Progenitor cell of endocrine pancreas (in vitro differentiated cells): ENCODE measurements at regions not wholly inside any gene's neighbourhood (a gene's known extent, or its start where the extent isn't known, plus 50 kb on each side); places are given as distances from the start of the nearest gene placed in this dataset.

Source experiments
- DNase-seq: peaks from one replicate; pipeline ENCODE4 v3.0.0; 2021; ENCODE audit warnings: low spot score; ENCODE audit not compliant: unreplicated experiment
- H3K27ac Mint-ChIP-seq: 2 replicates; pipeline ENCODE4 v1.8.0; 2021; ENCODE audit warnings: mild to moderate bottlenecking, moderate library complexity, mixed read lengths
- H3K27me3 Mint-ChIP-seq: 2 replicates; pipeline ENCODE4 v1.8.0; 2021; ENCODE audit warnings: mixed read lengths
- H3K36me3 Mint-ChIP-seq: 2 replicates; pipeline ENCODE4 v1.8.0; 2022; ENCODE audit warnings: mixed read lengths; ENCODE audit not compliant: insufficient read depth
- H3K4me1 Mint-ChIP-seq: 2 replicates; pipeline ENCODE4 v1.8.0; 2021; ENCODE audit warnings: low read depth, mixed read lengths
- H3K4me3 Mint-ChIP-seq: 2 replicates; pipeline ENCODE4 v1.8.0; 2021; ENCODE audit warnings: low read depth, mild to moderate bottlenecking, moderate library complexity, mixed read lengths
- H3K9me3 Mint-ChIP-seq: 2 replicates; pipeline ENCODE4 v1.8.0; 2021; ENCODE audit warnings: low read depth, mixed read lengths
- CTCF ChIP-seq: fragments of 200-600 bp; sonication (generic); IDR thresholded peaks from one replicate; pipeline ENCODE4 v1.5.0; 2021; ENCODE audit warnings: antibody characterized with exemption, mild to moderate bottlenecking; ENCODE audit not compliant: unreplicated experiment

- no peaks in the 10 kb centered on the region for H3K36me3 Mint-ChIP-seq
Observed at GRCh38 chr2:204012072-204012653, 75.6 kb downstream of the ICOS start.

GRCh38 chr2:204015118-204015843 lies 78.7 kb downstream of the ICOS start:
- no peaks in the 10 kb centered on the region for H3K27me3 Mint-ChIP-seq
- TF ChIP-seq CTCF, result no peak
- no peaks in the 10 kb centered on the region for H3K36me3 Mint-ChIP-seq
- no peak overlapping the region for H3K4me3 Mint-ChIP-seq
- H3K27ac Mint-ChIP-seq, result no peak overlapping the region
- H3K4me1 Mint-ChIP-seq, result peaks cover 17% of the 10 kb centered on the region
- DNase-seq, result no peak
- H3K9me3 Mint-ChIP-seq, result no peaks in the 10 kb centered on the region

More at GRCh38 chr2:204012072-204012653, 75.6 kb downstream of the ICOS start:
- Mint-ChIP-seq H3K27ac (peak overlapping the region; percentile 35), H3K4me1 (peaks cover 28% of the 10 kb centered on the region), H3K9me3 (no peaks in the 10 kb centered on the region), H3K27me3 (no peaks in the 10 kb centered on the region), H3K4me3 (no peak overlapping the region)
- DNase-seq, result no peak
- TF ChIP-seq CTCF, result no peak

GRCh38 chr2:204018717-204019116 lies 82.2 kb downstream of the ICOS start:
- DNase-seq, result no peak
- no peaks in the 10 kb centered on the region for H3K36me3 Mint-ChIP-seq
- no peak overlapping the region for H3K4me3 Mint-ChIP-seq
- no peak for TF ChIP-seq CTCF
- H3K27me3 Mint-ChIP-seq, result no peaks in the 10 kb centered on the region
- H3K4me1 Mint-ChIP-seq, result no peaks in the 10 kb centered on the region
- no peaks in the 10 kb centered on the region for H3K9me3 Mint-ChIP-seq
- no peak overlapping the region for H3K27ac Mint-ChIP-seq

- no peak for TF ChIP-seq CTCF
- H3K9me3 Mint-ChIP-seq, result no peaks in the 10 kb centered on the region
- no peak for DNase-seq
- H3K27me3 Mint-ChIP-seq, result no peaks in the 10 kb centered on the region
- no peak overlapping the region for H3K27ac Mint-ChIP-seq
- peaks cover 3% of the 10 kb centered on the region for H3K4me1 Mint-ChIP-seq
- no peaks in the 10 kb centered on the region for H3K36me3 Mint-ChIP-seq
- no peak overlapping the region for H3K4me3 Mint-ChIP-seq
Observed at GRCh38 chr2:204019572-204020501, 83.3 kb downstream of the ICOS start.
